ENCODE measurements at regions not wholly inside any gene's neighbourhood (a gene's known extent, or its start where the extent isn't known, plus 50 kb on each side); places are given as distances from the start of the nearest gene placed in this dataset.
"Not testable (repeated sequence)": the region's sequence is repeated elsewhere in the genome, so short reads cannot be mapped to it uniquely, and the experiment has no call there.

DNA sequence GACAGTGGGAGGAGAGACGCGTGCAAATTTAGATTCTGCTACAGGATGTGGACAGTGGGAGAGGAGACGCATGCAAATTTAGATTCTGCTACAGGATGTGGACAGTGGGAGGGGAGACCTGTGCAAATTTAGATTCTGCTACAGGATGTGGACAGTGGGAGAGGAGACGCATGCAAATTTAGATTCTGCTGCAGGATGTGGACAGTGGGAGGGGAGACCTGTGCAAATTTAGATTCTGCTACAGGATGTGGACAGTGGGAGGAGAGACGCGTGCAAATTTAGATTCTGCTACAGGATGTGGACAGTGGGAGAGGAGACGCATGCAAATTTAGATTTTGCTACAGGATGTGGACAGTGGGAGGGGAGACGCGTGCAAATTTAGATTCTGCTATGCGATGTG is 143.1 kb downstream of the LMLN start:
- Histone ChIP-seq H3K4me1 (ENCODE audit: control insufficient read depth in 2 of 2, insufficient read depth in 2 of 2, low read length in 2 of 2) (peaks cover 2 to 11% of the 10 kb centered on the region in 2 donors), H3K9me3 (ENCODE audit: control extremely low read depth in 1 of 3, control insufficient read depth in 2 of 3, insufficient read depth in 1 of 3, low read length in 2 of 3) (peaks cover 1 to 21% (median 17%) of the 10 kb centered on the region in 3 donors)
- DNase-seq; H3K27ac ChIP-seq (ENCODE audit: low read length in 2 of 2); POLR2A ChIA-PET; H3K36me3 ChIP-seq (replicated peaks in 1 of 2; ENCODE audit: control extremely low read depth in 1 of 2, control insufficient read depth in 1 of 2, extremely low read depth in 1 of 2, insufficient read depth in 2 of 2, low read length in 1 of 2); intact Hi-C loops (cut with micrococcal nuclease); H3K27me3 ChIP-seq (replicated peaks in 1 of 4; ENCODE audit: control extremely low read depth in 1 of 4, control insufficient read depth in 3 of 4, insufficient read depth in 4 of 4, low read length in 3 of 4); ATAC-seq (ENCODE audit: low read depth); H3K79me2 ChIP-seq (ENCODE audit: control insufficient read depth, insufficient read depth, low read length); H4K20me1 ChIP-seq (ENCODE audit: control insufficient read depth, insufficient read depth, low read length, poor library complexity, severe bottlenecking); H3K4me2 ChIP-seq (replicated peaks; ENCODE audit: low read depth, low read length, poor library complexity, severe bottlenecking); H3K4me3 ChIP-seq (ENCODE audit: control extremely low read depth in 1 of 5, extremely low read depth in 1 of 5, insufficient read depth in 1 of 5, low read depth in 2 of 5, low read length in 4 of 5); H3K9me3 Mint-ChIP-seq (ENCODE audit: insufficient read depth); CTCF ChIA-PET; H3K27me3 Mint-ChIP-seq; H3K9ac ChIP-seq (ENCODE audit: low read length); H2AFZ ChIP-seq (ENCODE audit: insufficient read depth, low read depth, low read length, poor library complexity, severe bottlenecking): not testable (repeated sequence)
- Mint-ChIP-seq H3K4me1 (peaks cover 11% of the 10 kb centered on the region), H3K27ac (peak overlapping the region; percentile 32), H3K4me3 (peak overlapping the region; percentile 26)
- 0% methylated on average over 1 of the region's 10 CpGs for WGBS (ENCODE audit: insufficient coverage)

DNA sequence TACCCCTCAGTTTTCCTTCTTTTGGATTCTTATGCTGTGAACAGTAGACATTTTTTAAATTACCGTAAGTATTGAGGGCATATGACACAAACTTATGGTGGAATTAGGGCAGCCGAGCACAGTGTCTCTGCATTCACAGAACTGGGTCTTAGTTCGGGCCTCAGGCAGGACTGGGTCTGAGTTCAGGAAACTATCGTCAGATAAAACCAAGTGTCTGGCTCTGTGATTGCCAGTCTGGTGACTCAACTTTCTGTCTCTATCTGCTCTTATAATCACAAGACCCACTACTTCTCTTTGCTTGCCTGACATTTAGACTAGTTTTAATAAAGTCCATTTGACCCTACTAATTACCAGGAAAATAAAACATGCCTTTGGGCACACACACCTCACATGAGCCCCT is 146.2 kb downstream of the LMLN start:
- Mint-ChIP-seq H3K4me1 (peaks cover 7% of the 10 kb centered on the region), H3K9me3 (ENCODE audit: insufficient read depth) (peaks cover 2% of the 10 kb centered on the region), H3K4me3 (no peak overlapping the region), H3K27ac (peak overlapping the region; percentile 12), H3K27me3 (peaks cover 21% of the 10 kb centered on the region)
- Histone ChIP-seq H2AFZ (ENCODE audit: insufficient read depth, low read depth, low read length, poor library complexity, severe bottlenecking) (no peak overlapping the region), H3K36me3 (replicated peaks in 1 of 2; ENCODE audit: control extremely low read depth in 1 of 2, control insufficient read depth in 1 of 2, extremely low read depth in 1 of 2, insufficient read depth in 2 of 2, low read length in 1 of 2) (no peaks in the 10 kb centered on the region), H4K20me1 (ENCODE audit: control insufficient read depth, insufficient read depth, low read length, poor library complexity, severe bottlenecking) (no peaks in the 10 kb centered on the region), H3K4me1 (ENCODE audit: control insufficient read depth in 2 of 2, insufficient read depth in 2 of 2, low read length in 2 of 2) (peaks cover 0 to 8% of the 10 kb centered on the region in 2 donors), H3K9me3 (ENCODE audit: control extremely low read depth in 1 of 3, control insufficient read depth in 2 of 3, insufficient read depth in 1 of 3, low read length in 2 of 3) (peaks cover 0 to 22% (median 15%) of the 10 kb centered on the region in 3 donors), H3K27me3 (replicated peaks in 1 of 4; ENCODE audit: control extremely low read depth in 1 of 4, control insufficient read depth in 3 of 4, insufficient read depth in 4 of 4, low read length in 3 of 4) (peaks cover 0 to 23% (median 7%) of the 10 kb centered on the region in 4 experiments), H3K79me2 (ENCODE audit: control insufficient read depth, insufficient read depth, low read length) (no peaks in the 10 kb centered on the region), H3K4me2 (replicated peaks; ENCODE audit: low read depth, low read length, poor library complexity, severe bottlenecking) (no peak overlapping the region), H3K27ac (ENCODE audit: low read length in 2 of 2) (no peak overlapping the region), H3K9ac (ENCODE audit: low read length) (no peak overlapping the region), H3K4me3 (ENCODE audit: control extremely low read depth in 1 of 5, extremely low read depth in 1 of 5, insufficient read depth in 1 of 5, low read depth in 2 of 5, low read length in 4 of 5) (no peak overlapping the region)
- CTCF ChIA-PET = no interaction called here
- intact Hi-C loops (cut with micrococcal nuclease) = no loop called here
- ATAC-seq (ENCODE audit: low read depth) (no peak), DNase-seq (no peak)
- TF ChIP-seq, protein P1, sequence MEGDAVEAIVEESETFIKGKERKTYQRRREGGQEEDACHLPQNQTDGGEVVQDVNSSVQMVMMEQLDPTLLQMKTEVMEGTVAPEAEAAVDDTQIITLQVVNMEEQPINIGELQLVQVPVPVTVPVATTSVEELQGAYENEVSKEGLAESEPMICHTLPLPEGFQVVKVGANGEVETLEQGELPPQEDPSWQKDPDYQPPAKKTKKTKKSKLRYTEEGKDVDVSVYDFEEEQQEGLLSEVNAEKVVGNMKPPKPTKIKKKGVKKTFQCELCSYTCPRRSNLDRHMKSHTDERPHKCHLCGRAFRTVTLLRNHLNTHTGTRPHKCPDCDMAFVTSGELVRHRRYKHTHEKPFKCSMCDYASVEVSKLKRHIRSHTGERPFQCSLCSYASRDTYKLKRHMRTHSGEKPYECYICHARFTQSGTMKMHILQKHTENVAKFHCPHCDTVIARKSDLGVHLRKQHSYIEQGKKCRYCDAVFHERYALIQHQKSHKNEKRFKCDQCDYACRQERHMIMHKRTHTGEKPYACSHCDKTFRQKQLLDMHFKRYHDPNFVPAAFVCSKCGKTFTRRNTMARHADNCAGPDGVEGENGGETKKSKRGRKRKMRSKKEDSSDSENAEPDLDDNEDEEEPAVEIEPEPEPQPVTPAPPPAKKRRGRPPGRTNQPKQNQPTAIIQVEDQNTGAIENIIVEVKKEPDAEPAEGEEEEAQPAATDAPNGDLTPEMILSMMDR (IDR thresholded peaks at IDR 0.05) = no peak
- TF ChIP-seq EZH2 (IDR thresholded peaks at IDR 0.05; ENCODE audit: borderline replicate concordance, insufficient read depth, low read depth, low read length, poor library complexity, severe bottlenecking) = no peak
- POLR2A ChIA-PET = no interaction called here
- 98% methylated on average over 4 of the region's 4 CpGs for WGBS (ENCODE audit: insufficient coverage)

Data from B cell (primary cell).